Fibroblast of lung (primary cell): ENCODE measurements at regions not wholly inside any gene's neighbourhood (a gene's known extent, or its start where the extent isn't known, plus 50 kb on each side); places are given as distances from the start of the nearest gene placed in this dataset.

Source experiments
- EZH2 ChIP-seq: IDR thresholded peaks from 2 replicates; pipeline ENCODE4 v1.5.1; 2012; ENCODE audit warnings: low read length, control low read depth, mild to moderate bottlenecking; ENCODE audit errors: missing control alignments
- TF ChIP-seq, protein P1 (sequence below), 2 donors: IDR thresholded peaks in 1 of 2; conservative IDR thresholded peaks in 1 of 2; 1 replicate in 1 of 2; 2 replicates in 1 of 2; pipeline ENCODE4 v1.5.1; 2011 to 2012; ENCODE audit warnings: low read length in 2 of 2, control low read depth in 1 of 2, inconsistent platforms in 1 of 2, low read depth in 1 of 2, mild to moderate bottlenecking in 1 of 2

DNA sequence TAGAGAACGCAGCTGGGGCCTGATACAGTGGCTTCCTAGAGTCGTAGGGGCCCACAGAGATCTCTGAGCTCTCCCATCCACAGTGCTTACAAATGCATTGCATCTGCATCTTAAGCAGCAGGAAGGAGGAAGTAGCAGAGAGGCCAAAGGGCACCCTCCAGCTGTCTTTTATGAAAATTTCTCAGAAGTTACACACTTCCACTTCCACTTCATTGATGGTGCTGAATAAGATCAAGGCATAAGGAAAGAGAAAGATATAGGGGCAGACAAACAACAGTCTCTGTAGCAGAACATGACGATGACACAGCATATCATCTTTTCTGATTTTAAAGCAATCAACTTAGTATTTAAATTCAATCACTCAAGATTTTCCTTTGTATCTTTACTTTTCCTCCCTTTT is 51.6 kb upstream of the ABCC9 start:
- no peak for TF ChIP-seq EZH2
- TF ChIP-seq, protein P1, sequence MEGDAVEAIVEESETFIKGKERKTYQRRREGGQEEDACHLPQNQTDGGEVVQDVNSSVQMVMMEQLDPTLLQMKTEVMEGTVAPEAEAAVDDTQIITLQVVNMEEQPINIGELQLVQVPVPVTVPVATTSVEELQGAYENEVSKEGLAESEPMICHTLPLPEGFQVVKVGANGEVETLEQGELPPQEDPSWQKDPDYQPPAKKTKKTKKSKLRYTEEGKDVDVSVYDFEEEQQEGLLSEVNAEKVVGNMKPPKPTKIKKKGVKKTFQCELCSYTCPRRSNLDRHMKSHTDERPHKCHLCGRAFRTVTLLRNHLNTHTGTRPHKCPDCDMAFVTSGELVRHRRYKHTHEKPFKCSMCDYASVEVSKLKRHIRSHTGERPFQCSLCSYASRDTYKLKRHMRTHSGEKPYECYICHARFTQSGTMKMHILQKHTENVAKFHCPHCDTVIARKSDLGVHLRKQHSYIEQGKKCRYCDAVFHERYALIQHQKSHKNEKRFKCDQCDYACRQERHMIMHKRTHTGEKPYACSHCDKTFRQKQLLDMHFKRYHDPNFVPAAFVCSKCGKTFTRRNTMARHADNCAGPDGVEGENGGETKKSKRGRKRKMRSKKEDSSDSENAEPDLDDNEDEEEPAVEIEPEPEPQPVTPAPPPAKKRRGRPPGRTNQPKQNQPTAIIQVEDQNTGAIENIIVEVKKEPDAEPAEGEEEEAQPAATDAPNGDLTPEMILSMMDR (conservative IDR thresholded peaks at IDR 0.05 in 1 of 2, IDR thresholded peaks at IDR 0.05 in 1 of 2; ENCODE audit: low read depth in 1 of 2, low read length in 2 of 2): no peak
